SU-DHL-6 (cell line): ENCODE measurements at regions not wholly inside any gene's neighbourhood (a gene's known extent, or its start where the extent isn't known, plus 50 kb on each side); places are given as distances from the start of the nearest gene placed in this dataset.

ENCODE experiments used
- H2AFZ ChIP-seq: fragments of 200-600 bp; sonication (generic); 2 replicates; pipeline ENCODE4 v1.6.1; 2014; ENCODE audit warnings: low read depth, mild to moderate bottlenecking, moderate library complexity, mixed read lengths, antibody characterized with exemption, low read length; ENCODE audit not compliant: severe bottlenecking
- H3F3A ChIP-seq: fragments of 200-600 bp; shearing (Covaris generic); 2 replicates; pipeline ENCODE4 v1.6.0; 2016; ENCODE audit warnings: antibody characterized with exemption, mild to moderate bottlenecking; ENCODE audit not compliant: insufficient read depth
- H3K27ac ChIP-seq: fragments of 200-600 bp; sonication (generic); 2 replicates; pipeline ENCODE4 v1.5.1; 2016; ENCODE audit warnings: low read depth, mild to moderate bottlenecking, low read length, moderate library complexity, mixed read lengths
- H3K27me3 ChIP-seq: fragments of 200-600 bp; sonication (generic), shearing (Covaris generic); 2 replicates; pipeline ENCODE4 v1.6.0; 2014; ENCODE audit warnings: mild to moderate bottlenecking, low read length
- H3K36me3 ChIP-seq: fragments of 200-600 bp; sonication (generic); 2 replicates; pipeline ENCODE4 v1.6.1; 2014; ENCODE audit warnings: mild to moderate bottlenecking, low read length, mixed read lengths
- H3K4me2 ChIP-seq: fragments of 300-600, 200-600 bp; shearing (Covaris generic), sonication (generic); 2 replicates; pipeline ENCODE4 v1.6.0; 2014; ENCODE audit warnings: low read length, low read depth, mild to moderate bottlenecking; ENCODE audit not compliant: poor library complexity, severe bottlenecking
- H3K4me3 ChIP-seq: fragments of 200-600 bp; sonication (generic); 2 replicates; pipeline ENCODE4 v1.5.1; 2014; ENCODE audit warnings: antibody characterized with exemption, low read length, mild to moderate bottlenecking, mixed read lengths; ENCODE audit not compliant: insufficient read depth, poor library complexity, severe bottlenecking
- H3K79me2 ChIP-seq: fragments of 200-600 bp; sonication (generic); 2 replicates; pipeline ENCODE4 v1.6.1; 2014; ENCODE audit warnings: mild to moderate bottlenecking, low read length, moderate library complexity; ENCODE audit not compliant: insufficient read depth
- H3K9ac ChIP-seq: fragments of 200-600 bp; sonication (generic); 2 replicates; pipeline ENCODE4 v1.7.0; 2014; ENCODE audit warnings: mild to moderate bottlenecking, low read length
- H3K9me2 ChIP-seq: fragments of 200-600 bp; sonication (generic); replicated peaks from 2 replicates; pipeline ENCODE4 v1.6.1; 2014; ENCODE audit warnings: low read length; ENCODE audit not compliant: insufficient read depth
- H3K9me3 ChIP-seq: fragments of 200-600 bp; sonication (generic); 2 replicates; pipeline ENCODE4 v1.6.1; 2014; ENCODE audit warnings: low read length, mixed read lengths; ENCODE audit not compliant: insufficient read depth
- H4K20me1 ChIP-seq: fragments of 200-600 bp; sonication (generic); 2 replicates; pipeline ENCODE4 v1.6.1; 2014; ENCODE audit warnings: low read depth, mild to moderate bottlenecking, antibody characterized with exemption, low read length, moderate library complexity, mixed read lengths
- CTCF ChIP-seq: fragments of 200-600 bp; sonication (generic); IDR thresholded peaks from one replicate; pipeline ENCODE4 v1.5.1; 2017; ENCODE audit warnings: antibody characterized with exemption, mild to moderate bottlenecking, low read length, moderate library complexity; ENCODE audit not compliant: insufficient read depth, poor library complexity, severe bottlenecking
- EZH2phosphoT487 ChIP-seq: fragments of 200-600 bp; sonication (generic), shearing (Covaris generic); conservative IDR thresholded peaks from 2 replicates; pipeline ENCODE4 v1.6.1; 2018; ENCODE audit warnings: mild to moderate bottlenecking, antibody characterized with exemption, low read length, moderate library complexity, mixed read lengths

GRCh38 chr1:220994671-220995070, 115.4 kb downstream of the HLX start:
- TF ChIP-seq CTCF (no peak), EZH2phosphoT487 (no peak)
- no peak overlapping the region for H3K27ac ChIP-seq
- H3K4me2 ChIP-seq = no peak overlapping the region
- H3F3A ChIP-seq = no peaks in the 10 kb centered on the region
- H3K9me3 ChIP-seq = no peaks in the 10 kb centered on the region
- no peak overlapping the region for H2AFZ ChIP-seq
- H3K9me2 ChIP-seq = no peaks in the 10 kb centered on the region
- H3K36me3 ChIP-seq = no peaks in the 10 kb centered on the region
- H3K79me2 ChIP-seq = no peaks in the 10 kb centered on the region
- H4K20me1 ChIP-seq = no peaks in the 10 kb centered on the region
- H3K9ac ChIP-seq = no peak overlapping the region
- no peaks in the 10 kb centered on the region for H3K27me3 ChIP-seq
- no peak overlapping the region for H3K4me3 ChIP-seq

- H3K4me3 ChIP-seq = no peak overlapping the region
- H3K27me3 ChIP-seq = no peaks in the 10 kb centered on the region
- no peak overlapping the region for H3K27ac ChIP-seq
- H3F3A ChIP-seq = no peaks in the 10 kb centered on the region
- H3K79me2 ChIP-seq = no peaks in the 10 kb centered on the region
- no peak overlapping the region for H3K9ac ChIP-seq
- no peaks in the 10 kb centered on the region for H4K20me1 ChIP-seq
- H3K36me3 ChIP-seq = no peaks in the 10 kb centered on the region
- H3K4me2 ChIP-seq = no peak overlapping the region
- no peaks in the 10 kb centered on the region for H3K9me3 ChIP-seq
- H2AFZ ChIP-seq = no peak overlapping the region
- H3K9me2 ChIP-seq = no peaks in the 10 kb centered on the region
- no peak for TF ChIP-seq CTCF
- TF ChIP-seq EZH2phosphoT487 = no peak
Observed at GRCh38 chr1:220997791-220998190, 118.5 kb downstream of the HLX start.

GRCh38 chr1:220999872-221000863, 120.9 kb downstream of the HLX start:
- no peaks in the 10 kb centered on the region for H3K9me2 ChIP-seq
- H3K79me2 ChIP-seq = no peaks in the 10 kb centered on the region
- no peaks in the 10 kb centered on the region for H3K27me3 ChIP-seq
- H3K4me3 ChIP-seq = no peak overlapping the region
- no peak overlapping the region for H3K4me2 ChIP-seq
- H3K36me3 ChIP-seq = no peaks in the 10 kb centered on the region
- no peak overlapping the region for H2AFZ ChIP-seq
- no peak overlapping the region for H3K27ac ChIP-seq
- H3K9ac ChIP-seq = no peak overlapping the region
- H3K9me3 ChIP-seq = no peaks in the 10 kb centered on the region
- TF ChIP-seq EZH2phosphoT487 (no peak), CTCF (no peak)
- H4K20me1 ChIP-seq = no peaks in the 10 kb centered on the region
- H3F3A ChIP-seq = no peaks in the 10 kb centered on the region
